NOMO-1 (cell line): ENCODE measurements at regions not wholly inside any gene's neighbourhood (a gene's known extent, or its start where the extent isn't known, plus 50 kb on each side); places are given as distances from the start of the nearest gene placed in this dataset.
A peak's percentile ranks its signal among the peaks of the same experiment; 100 is the strongest.

Experiments used
- DNase-seq, 2 experiments: peaks; one replicate each; lab custom pipeline; 2025; ENCODE audit not compliant: unreplicated experiment in 2 of 2; lab: John Stamatoyannopoulos, UW

DNA sequence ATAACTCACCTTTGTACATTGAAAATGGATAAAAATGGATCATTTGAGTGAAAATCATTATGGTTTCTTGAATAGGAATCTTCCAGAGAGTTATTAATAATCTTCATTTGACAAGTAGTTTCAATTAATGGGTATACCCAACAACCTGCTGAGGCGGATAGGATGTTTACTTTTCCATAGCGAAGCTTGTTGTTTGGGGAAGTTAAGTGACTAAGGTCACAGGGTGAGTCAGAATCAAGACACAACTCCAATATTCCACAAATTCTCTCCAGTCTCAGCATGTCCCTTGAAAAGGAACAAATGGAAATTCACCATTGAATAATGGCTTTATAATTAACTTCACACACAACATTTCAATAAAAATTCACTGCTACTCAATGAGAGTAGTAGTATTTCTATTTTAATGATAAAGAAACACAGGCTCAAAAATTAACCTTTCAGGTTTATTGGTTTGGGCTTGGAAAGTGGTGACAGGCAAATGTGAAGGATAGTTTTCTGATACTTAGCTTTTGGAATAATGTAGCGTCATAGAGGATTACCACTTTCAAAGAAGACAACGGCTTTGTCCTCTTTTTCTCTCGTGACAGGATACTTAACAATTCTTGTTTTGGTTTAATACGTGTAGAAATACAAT, 211.3 kb downstream of the GPD2 start:
- DNase-seq, result no peak

GRCh38 chr2:156648522-156648921, 212.3 kb downstream of the GPD2 start:
- DNase-seq, result no peak

DNA sequence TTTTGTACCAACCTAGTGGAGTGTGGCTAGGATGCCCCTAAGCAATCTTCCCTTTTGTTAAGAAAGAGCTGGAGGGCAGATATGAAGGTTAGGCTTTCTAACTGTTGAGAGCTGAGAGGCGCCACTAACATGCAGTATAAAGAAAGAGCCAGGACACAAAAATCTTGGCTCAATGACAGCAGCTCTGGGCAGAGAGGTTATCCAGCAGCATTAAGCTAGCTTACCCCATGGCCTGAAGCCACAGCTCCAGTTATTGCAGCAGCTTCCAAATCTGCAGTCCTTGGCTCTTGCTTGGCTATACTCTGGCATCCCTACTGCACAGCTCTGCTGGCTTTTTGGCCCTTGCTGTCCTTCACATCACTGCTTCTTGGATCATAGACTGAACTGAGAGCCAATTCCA, 213.4 kb downstream of the GPD2 start:
- DNase-seq, result no peak

GRCh38 chr2:156652691-156653090, 216.5 kb downstream of the GPD2 start:
- DNase-seq, result no peak

DNA sequence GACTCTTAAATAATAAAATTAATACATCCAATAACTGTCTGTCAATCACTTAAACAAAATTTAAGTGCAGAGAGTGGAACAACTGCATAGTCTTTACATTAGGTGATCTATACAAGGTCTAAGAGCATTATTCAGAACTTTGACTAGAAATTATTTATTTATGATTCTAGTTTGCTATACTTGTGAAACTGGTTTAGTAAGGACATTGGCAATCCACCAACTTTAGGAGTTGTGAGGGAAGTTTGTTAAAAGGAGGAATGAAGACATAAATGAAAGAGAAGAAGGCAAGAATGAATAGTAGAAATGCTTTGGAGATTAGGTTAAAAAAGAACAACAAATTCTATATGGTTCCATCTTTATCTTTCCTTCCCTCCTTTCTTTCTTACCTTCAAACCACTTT, 217.5 kb downstream of the GPD2 start:
- no peak for DNase-seq

GRCh38 chr2:156657809-156658208, 221.6 kb downstream of the GPD2 start:
- peak; percentile 81 to 82 for DNase-seq

GRCh38 chr2:156659694-156660093, 223.5 kb downstream of the GPD2 start:
- DNase-seq, result no peak

DNA sequence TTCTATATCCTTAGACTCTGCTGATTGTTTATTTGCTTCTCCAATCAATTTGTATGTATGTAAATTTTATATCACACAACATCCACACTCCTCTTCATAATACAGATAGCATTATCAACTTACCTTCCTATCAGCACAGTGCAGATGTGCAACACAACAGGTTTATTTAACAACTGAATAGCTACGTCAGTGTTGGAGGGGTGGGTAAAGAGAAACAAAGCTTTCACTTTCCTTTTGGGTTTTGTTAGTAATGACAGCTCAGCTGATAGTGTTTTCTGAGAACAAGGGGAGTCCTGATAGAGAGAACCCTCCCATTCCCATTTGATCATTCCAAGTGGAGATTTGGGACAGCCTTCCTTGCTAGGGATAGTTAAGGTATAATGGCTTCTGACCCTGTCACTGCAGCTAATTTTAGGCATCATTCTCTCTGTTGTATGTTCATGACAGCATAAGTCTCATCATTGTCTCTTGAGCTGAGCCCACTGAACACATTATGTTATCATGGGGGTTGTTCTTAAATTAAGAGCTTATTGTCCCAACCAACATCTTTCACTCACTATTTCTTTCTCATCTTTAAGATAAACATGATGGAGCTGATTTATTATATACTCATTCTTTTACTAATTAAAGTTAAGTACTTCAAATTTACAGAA, 227.7 kb downstream of the GPD2 start:
- DNase-seq, result no peak

- DNase-seq, result no peak
These were observed 230.1 kb downstream of the GPD2 start for GRCh38 chr2:156666130-156666785.

GRCh38 chr2:156670104-156670503, 233.9 kb downstream of the GPD2 start:
- no peak for DNase-seq

DNA sequence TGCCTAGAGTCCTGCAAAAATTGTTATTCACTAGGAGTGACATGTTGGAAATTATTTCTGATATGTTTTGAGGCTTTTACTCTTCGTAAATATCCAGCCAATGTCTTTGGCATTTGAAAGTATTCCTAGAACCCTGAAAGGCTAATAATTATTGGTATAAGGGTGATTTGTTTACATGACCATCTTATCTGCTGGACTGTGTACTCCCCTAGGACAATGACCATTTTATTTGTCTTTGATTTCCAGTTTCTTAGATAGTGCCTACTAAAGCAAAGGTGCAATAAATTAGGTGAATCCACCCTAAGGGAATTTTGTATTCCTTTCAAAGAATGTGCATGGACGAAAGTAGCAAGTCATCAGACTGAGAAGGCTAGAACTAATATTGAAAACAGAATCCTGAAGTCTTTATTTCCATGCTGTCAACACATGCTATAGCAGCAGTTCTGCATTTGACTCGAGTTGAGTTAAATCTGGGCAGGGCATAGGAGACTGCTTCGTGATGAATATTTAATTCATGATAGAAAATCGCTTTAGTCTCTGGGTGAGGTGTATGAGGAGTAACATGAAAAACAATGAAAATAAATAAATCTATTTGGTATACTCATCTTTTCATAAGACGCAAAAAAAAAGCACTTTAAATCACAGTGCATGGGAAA, 235.7 kb downstream of the GPD2 start:
- DNase-seq, result no peak

GRCh38 chr2:156672556-156673332, 236.6 kb downstream of the GPD2 start:
- no peak for DNase-seq

GRCh38 chr2:156673333-156673615, 237.1 kb downstream of the GPD2 start:
- no peak for DNase-seq

DNA sequence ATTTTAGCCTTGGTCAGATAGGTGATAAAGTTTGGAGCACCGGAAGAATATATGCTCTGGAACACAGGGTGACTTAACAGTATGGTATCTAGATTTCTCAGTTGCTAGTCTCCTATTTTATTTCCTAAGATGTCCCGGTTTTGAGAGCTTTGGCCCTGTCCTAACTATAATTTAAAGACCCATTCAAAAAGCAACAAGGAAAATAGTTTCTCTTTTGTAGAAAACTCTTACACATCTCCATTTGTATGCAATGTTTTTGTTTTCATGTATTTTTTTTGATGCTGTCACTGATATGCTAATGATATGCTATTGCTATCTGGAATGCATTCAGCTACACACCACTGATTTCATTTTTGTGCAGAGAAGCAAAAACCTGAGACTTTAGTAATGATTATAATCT, 237.8 kb downstream of the GPD2 start:
- DNase-seq, result no peak

DNA sequence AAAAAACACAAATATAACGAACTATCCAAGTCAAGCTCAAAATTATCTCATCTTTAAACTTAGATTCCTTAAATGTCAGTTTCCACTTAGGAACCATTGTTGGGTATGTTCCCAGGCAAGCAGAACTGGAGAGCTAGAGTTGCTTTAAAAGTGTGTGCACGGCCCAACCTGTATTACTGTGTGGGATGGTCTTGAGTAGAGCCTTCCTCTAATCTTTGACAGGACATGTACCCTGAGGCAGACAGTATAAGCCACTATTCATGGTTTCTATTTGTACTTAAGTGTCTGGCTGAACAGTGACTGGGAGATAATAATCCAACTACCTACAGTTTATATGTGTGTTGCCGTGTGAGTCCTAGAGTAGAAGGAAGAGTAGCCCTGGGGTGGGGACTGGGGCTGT, 239.7 kb downstream of the GPD2 start:
- no peak for DNase-seq

DNA sequence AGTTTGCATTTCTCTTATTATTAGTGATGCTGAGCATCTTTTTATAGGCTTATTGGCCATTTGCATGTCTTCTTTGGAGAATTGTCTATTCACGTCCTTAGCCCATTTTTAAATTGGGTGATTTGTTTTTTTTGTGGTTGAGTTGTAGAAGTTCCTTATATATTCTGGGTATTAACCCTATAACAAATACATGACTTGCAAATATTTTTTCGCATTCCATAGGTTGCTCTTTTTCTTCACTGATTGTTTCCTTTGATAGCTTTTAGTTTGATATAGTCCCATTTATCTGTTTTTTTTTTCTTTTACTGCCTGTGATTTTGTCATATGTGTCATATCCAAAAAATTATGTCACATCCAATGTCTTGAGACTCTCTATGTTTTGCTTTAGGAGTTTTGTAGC, 243.6 kb downstream of the GPD2 start:
- no peak for DNase-seq

- no peak for DNase-seq
These were observed 244.1 kb downstream of the GPD2 start for GRCh38 chr2:156680266-156680665.

GRCh38 chr2:156687126-156687525, 250.9 kb downstream of the GPD2 start:
- DNase-seq, result no peak

- peak; percentile 25 to 71 for DNase-seq
These were observed 251.5 kb downstream of the GPD2 start for GRCh38 chr2:156687715-156688114.

GRCh38 chr2:156689939-156690338, 253.8 kb downstream of the GPD2 start:
- no peak for DNase-seq

DNA sequence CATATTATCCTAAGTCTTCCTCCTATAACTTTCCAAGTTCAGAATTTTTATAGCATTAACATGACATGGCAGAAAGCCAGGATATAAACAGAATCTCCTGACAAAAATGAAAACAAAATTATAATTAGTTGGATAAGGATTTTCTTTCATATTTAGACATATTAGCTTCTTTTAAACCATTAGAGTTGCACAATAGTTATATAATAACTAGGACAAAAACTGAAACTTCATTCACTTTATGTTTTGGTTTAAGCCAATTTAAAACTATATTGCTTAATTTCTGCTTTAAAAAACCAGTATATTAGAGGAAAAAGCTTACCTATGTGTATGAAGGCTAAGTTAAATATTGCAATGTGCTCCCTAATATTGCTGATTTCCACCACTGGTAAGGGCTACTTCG, 254.8 kb downstream of the GPD2 start:
- no peak for DNase-seq
